GM12878 (cell line): ENCODE measurements at regions not wholly inside any gene's neighbourhood (a gene's known extent, or its start where the extent isn't known, plus 50 kb on each side); places are given as distances from the start of the nearest gene placed in this dataset.

Experiments
- BHLHE40 ChIP-seq, 2 experiments: fragments of 450-650 bp in 1 of 2; IDR thresholded peaks; 2 replicates each; pipeline ENCODE4 v1.6.1; 2011 to 2017; ENCODE audit warnings: low read depth in 2 of 2, borderline replicate concordance in 1 of 2, improper control_type of control experiment in 1 of 2, low read length in 1 of 2, mild to moderate bottlenecking in 1 of 2
- CTCF ChIP-seq, 3 experiments: IDR thresholded peaks in 2 of 3; conservative IDR thresholded peaks in 1 of 3; 2 replicates each; pipeline ENCODE4 v1.5.1; 2011; ENCODE audit warnings: low read depth in 3 of 3, low read length in 3 of 3, mild to moderate bottlenecking in 3 of 3, control low read depth in 2 of 3, moderate library complexity in 2 of 3, inconsistent platforms in 1 of 3, mixed read lengths in 1 of 3; ENCODE audit not compliant: control insufficient read depth in 2 of 3, insufficient read depth in 1 of 3; ENCODE audit errors: extremely low read depth in 1 of 3
- EGR1 ChIP-seq, 2 experiments: IDR thresholded peaks; 1 replicate in 1 of 2; 2 replicates in 1 of 2; pipeline ENCODE4 v1.6.1; 2011 to 2012; ENCODE audit warnings: low read depth in 2 of 2, low read length in 2 of 2, borderline replicate concordance in 1 of 2, mild to moderate bottlenecking in 1 of 2, moderate library complexity in 1 of 2
- MTA3 ChIP-seq: IDR thresholded peaks from 2 replicates; pipeline ENCODE4 v1.6.1; 2012; ENCODE audit warnings: low read length, inconsistent platforms, borderline replicate concordance
- NKRF ChIP-seq: fragments of 450-650 bp; conservative IDR thresholded peaks from 2 replicates; pipeline ENCODE4 v1.6.1; 2017; ENCODE audit warnings: mild to moderate bottlenecking, moderate library complexity
- PBX3 ChIP-seq: IDR thresholded peaks from 2 replicates; pipeline ENCODE4 v1.6.1; 2011; ENCODE audit warnings: mild to moderate bottlenecking, low read depth, low read length, moderate library complexity; ENCODE audit not compliant: insufficient replicate concordance
- POLR2A ChIP-seq: IDR thresholded peaks from 2 replicates; pipeline ENCODE4 v1.6.1; 2011; ENCODE audit warnings: low read depth, mild to moderate bottlenecking, low read length
- POU2F2 ChIP-seq: IDR thresholded peaks from 3 replicates; pipeline ENCODE4 v1.6.1; 2011; ENCODE audit warnings: low read depth, mild to moderate bottlenecking, low read length, borderline replicate concordance
- STAT1 ChIP-seq: fragments of 450-650 bp; conservative IDR thresholded peaks from 2 replicates; pipeline ENCODE4 v1.6.1; 2014; ENCODE audit warnings: antibody characterized with exemption, mild to moderate bottlenecking
- ZBTB33 ChIP-seq: fragments of 450-650 bp; IDR thresholded peaks from 2 replicates; pipeline ENCODE4 v1.6.1; 2017; ENCODE audit warnings: mild to moderate bottlenecking
- ZNF384 ChIP-seq: IDR thresholded peaks from 2 replicates; pipeline ENCODE4 v1.6.1; 2012; ENCODE audit warnings: low read depth, mild to moderate bottlenecking, low read length, improper control_type of control experiment, borderline replicate concordance

- no peak for TF ChIP-seq NKRF
- TF ChIP-seq PBX3 = no peak
- TF ChIP-seq POLR2A = no peak
- no peak for TF ChIP-seq EGR1 (IDR thresholded peaks at IDR 0.05; ENCODE audit: borderline replicate concordance in 1 of 2, low read depth in 2 of 2, low read length in 2 of 2)
- peak in 1 of 2 experiments; percentile 29; a peak in 1 of 4 replicates for TF ChIP-seq BHLHE40 (IDR thresholded peaks at IDR 0.05; ENCODE audit: borderline replicate concordance in 1 of 2, low read depth in 2 of 2, low read length in 1 of 2)
- no peak for TF ChIP-seq STAT1
- TF ChIP-seq ZNF384 = no peak
- TF ChIP-seq CTCF (IDR thresholded peaks at IDR 0.05 in 2 of 3, conservative IDR thresholded peaks at IDR 0.05 in 1 of 3; ENCODE audit: control insufficient read depth in 2 of 3, extremely low read depth in 1 of 3, insufficient read depth in 1 of 3, low read depth in 3 of 3, low read length in 3 of 3) = peak; percentile 81 to 98 (median 94)
- TF ChIP-seq MTA3 = no peak
- no peak for TF ChIP-seq ZBTB33
- TF ChIP-seq POU2F2 = 0 out of 3 replicates have a peak, but pooled peaks have one; percentile 8
Measured at GRCh38 chr14:106277503-106277902, 751.1 kb downstream of the TMEM121 start (continued).
